Ramos (cell line): ENCODE measurements at regions not wholly inside any gene's neighbourhood (a gene's known extent, or its start where the extent isn't known, plus 50 kb on each side); places are given as distances from the start of the nearest gene placed in this dataset.

Source experiments
- in situ Hi-C: fragments of 300-500 bp; cut with MboI; formaldehyde crosslinking; loops from one replicate; pipeline ENCODE4 v1.14.3; 2022; ENCODE audit warnings: low sequenced_read_pairs; ENCODE audit not compliant: unreplicated experiment

GRCh38 chr9:85215961-85216360 is 525.8 kb downstream of the AGTPBP1 start:
- in situ Hi-C loops: no loop called here

GRCh38 chr9:85215416-85215815 is 526.3 kb downstream of the AGTPBP1 start:
- in situ Hi-C loops: no loop called here

GRCh38 chr9:85213650-85214607 is 527.8 kb downstream of the AGTPBP1 start:
- in situ Hi-C loops: no loop called here

- in situ Hi-C loops: no loop called here
These were observed 528.9 kb downstream of the AGTPBP1 start for GRCh38 chr9:85212887-85213286.

- in situ Hi-C loops: no loop called here
These were observed 529.5 kb downstream of the AGTPBP1 start for GRCh38 chr9:85212209-85212608.

GRCh38 chr9:85208666-85209065 is 533.1 kb downstream of the AGTPBP1 start:
- in situ Hi-C loops: no loop called here

GRCh38 chr9:85204176-85204575 is 534.6 kb downstream of the NTRK2 start:
- in situ Hi-C loops: no loop called here

GRCh38 chr9:85202596-85202995 is 533.1 kb downstream of the NTRK2 start:
- in situ Hi-C loops: no loop called here

- in situ Hi-C loops: no loop called here
These were observed 531.3 kb downstream of the NTRK2 start for GRCh38 chr9:85200726-85201404.

GRCh38 chr9:85199866-85200495 is 530.5 kb downstream of the NTRK2 start:
- in situ Hi-C loops: no loop called here

GRCh38 chr9:85192750-85193149 is 523.2 kb downstream of the NTRK2 start:
- in situ Hi-C loops: no loop called here

GRCh38 chr9:85186218-85186585 is 516.7 kb downstream of the NTRK2 start:
- in situ Hi-C loops: no loop called here

GRCh38 chr9:85185486-85186217 is 516.1 kb downstream of the NTRK2 start:
- in situ Hi-C loops: no loop called here

GRCh38 chr9:85182383-85182782 is 512.9 kb downstream of the NTRK2 start:
- in situ Hi-C loops: no loop called here

GRCh38 chr9:85178474-85178873 is 508.9 kb downstream of the NTRK2 start:
- in situ Hi-C loops: no loop called here

GRCh38 chr9:85173967-85174366 is 504.4 kb downstream of the NTRK2 start:
- in situ Hi-C loops: no loop called here

GRCh38 chr9:85172001-85172978 is 502.8 kb downstream of the NTRK2 start:
- in situ Hi-C loops: no loop called here

- in situ Hi-C loops: no loop called here
These were observed 501.6 kb downstream of the NTRK2 start for GRCh38 chr9:85171163-85171562.

- in situ Hi-C loops: no loop called here
These were observed 498.9 kb downstream of the NTRK2 start for GRCh38 chr9:85168412-85168811.
